Mucosa of descending colon (tissue), 3 donors: ENCODE measurements at regions not wholly inside any gene's neighbourhood (a gene's known extent, or its start where the extent isn't known, plus 50 kb on each side); places are given as distances from the start of the nearest gene placed in this dataset.

Experiments
- ATAC-seq: fragments of 200-7000 bp; cut with Tn5 transposase; one replicate; pipeline ENCODE4 v1.9.1; 2020; ENCODE audit warnings: mild to moderate bottlenecking, moderate library complexity
- DNase-seq, 3 donors: peaks; one replicate each; pipeline ENCODE4 v3.0.0-alpha.2; 2020
- H3K36me3 ChIP-seq: fragments of 200-600 bp; one replicate; pipeline ENCODE4 v1.8.0; 2021; ENCODE audit warnings: low read depth, mild to moderate bottlenecking
- H3K4me1 ChIP-seq: fragments of 200-600 bp; one replicate; pipeline ENCODE4 v1.8.0; 2021; ENCODE audit warnings: low read depth, mild to moderate bottlenecking
- H3K4me3 ChIP-seq: fragments of 200-600 bp; one replicate; pipeline ENCODE4 v1.8.0; 2021; ENCODE audit warnings: mild to moderate bottlenecking
- H3K9me3 ChIP-seq: fragments of 200-600 bp; one replicate; pipeline ENCODE4 v1.8.0; 2021; ENCODE audit warnings: mild to moderate bottlenecking
- intact Hi-C, 2 donors: fragments of 100-400 bp; cut with DNase I in 1 of 2; cut with micrococcal nuclease in 1 of 2; formaldehyde crosslinking; loops; one replicate each; pipeline versions ENCODE4 v1.11.0 to v1.11.1; 2022; cut with DNase I, micrococcal nuclease
- TF ChIP-seq, protein P1 (sequence below): fragments of 200-600 bp; IDR thresholded peaks from one replicate; pipeline ENCODE4 v1.8.0; 2022; ENCODE audit warnings: antibody characterized with exemption, mild to moderate bottlenecking
- donor health status: DM: no; HTN: no; CAD: no; lungs with moderate emphysema.
- donor health status: DM: no; HTN: no; CAD: no.
- donor health status: DM: no; HTN: yes; CAD: no.

DNA sequence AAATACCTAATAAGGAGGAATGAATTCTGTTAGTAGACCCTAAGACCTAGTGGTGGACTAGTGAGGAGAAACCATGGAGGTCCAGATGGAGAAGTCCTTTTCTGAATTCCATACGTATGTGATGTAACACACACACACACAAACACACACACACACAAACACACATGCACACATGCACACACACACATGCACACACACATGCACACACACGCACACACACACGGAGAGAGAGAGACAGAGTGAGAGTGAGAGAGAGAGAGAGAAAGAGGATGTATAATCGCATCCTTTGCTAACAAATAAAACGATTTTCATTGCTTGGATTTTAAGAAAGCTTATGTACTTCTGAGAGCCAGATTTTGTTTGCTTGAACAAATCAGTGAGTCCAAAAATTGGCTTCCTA, 132.6 kb upstream of the CEP162 start:
- no peak for DNase-seq
- H3K4me3 ChIP-seq, result no peak overlapping the region
- H3K36me3 ChIP-seq, result no peaks in the 10 kb centered on the region
- no peak for ATAC-seq
- TF ChIP-seq, protein P1, sequence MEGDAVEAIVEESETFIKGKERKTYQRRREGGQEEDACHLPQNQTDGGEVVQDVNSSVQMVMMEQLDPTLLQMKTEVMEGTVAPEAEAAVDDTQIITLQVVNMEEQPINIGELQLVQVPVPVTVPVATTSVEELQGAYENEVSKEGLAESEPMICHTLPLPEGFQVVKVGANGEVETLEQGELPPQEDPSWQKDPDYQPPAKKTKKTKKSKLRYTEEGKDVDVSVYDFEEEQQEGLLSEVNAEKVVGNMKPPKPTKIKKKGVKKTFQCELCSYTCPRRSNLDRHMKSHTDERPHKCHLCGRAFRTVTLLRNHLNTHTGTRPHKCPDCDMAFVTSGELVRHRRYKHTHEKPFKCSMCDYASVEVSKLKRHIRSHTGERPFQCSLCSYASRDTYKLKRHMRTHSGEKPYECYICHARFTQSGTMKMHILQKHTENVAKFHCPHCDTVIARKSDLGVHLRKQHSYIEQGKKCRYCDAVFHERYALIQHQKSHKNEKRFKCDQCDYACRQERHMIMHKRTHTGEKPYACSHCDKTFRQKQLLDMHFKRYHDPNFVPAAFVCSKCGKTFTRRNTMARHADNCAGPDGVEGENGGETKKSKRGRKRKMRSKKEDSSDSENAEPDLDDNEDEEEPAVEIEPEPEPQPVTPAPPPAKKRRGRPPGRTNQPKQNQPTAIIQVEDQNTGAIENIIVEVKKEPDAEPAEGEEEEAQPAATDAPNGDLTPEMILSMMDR, result no peak
- no peaks in the 10 kb centered on the region for H3K9me3 ChIP-seq
- no peaks in the 10 kb centered on the region for H3K4me1 ChIP-seq
- intact Hi-C loops, result no loop called here

DNA sequence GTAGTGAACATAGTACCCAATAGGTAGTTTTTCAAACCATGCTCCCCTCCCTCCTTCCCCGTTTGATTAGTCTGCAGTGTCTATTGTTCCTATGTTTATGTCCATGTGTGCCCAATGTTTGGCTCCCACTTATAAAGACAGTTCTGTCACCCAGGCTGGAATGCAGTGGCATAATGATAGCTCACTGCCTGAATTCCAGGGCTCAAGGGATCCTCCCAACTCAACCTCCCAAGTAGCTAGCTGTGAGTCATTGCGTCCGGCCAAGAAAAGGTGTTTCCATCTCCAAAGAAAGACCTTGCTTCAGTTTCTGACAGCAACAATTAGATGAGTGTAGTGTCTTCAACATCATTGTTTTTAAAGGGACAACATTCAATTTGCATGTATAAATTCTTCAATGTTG, 131.1 kb upstream of the CEP162 start:
- DNase-seq, result no peak

DNA sequence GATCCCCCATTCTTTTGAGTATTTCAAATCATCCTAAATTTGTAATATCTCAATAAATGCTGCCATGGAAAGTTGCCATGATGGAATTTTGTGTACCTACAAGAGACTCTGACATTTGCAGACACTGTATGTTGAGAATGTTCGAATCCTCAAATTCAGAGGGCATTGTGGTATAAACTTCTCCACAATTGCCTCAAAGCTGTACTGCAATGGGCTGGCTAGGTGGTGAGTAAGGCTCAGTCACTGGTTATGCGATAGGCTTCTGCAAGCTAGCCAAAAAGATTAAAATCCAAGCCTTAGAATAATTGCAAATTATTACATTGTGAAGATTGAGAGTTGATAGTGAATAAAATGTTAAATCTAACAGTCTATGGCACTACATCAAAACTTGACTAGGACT, 130.2 kb upstream of the CEP162 start:
- H3K4me1 ChIP-seq, result no peaks in the 10 kb centered on the region
- intact Hi-C loops, result no loop called here
- ATAC-seq, result no peak
- TF ChIP-seq, protein P1, result no peak
- DNase-seq, result no peak
- no peaks in the 10 kb centered on the region for H3K9me3 ChIP-seq
- no peaks in the 10 kb centered on the region for H3K36me3 ChIP-seq
- no peak overlapping the region for H3K4me3 ChIP-seq

More for the DNA sequence above, 131.1 kb upstream of the CEP162 start:
- intact Hi-C loops, result no loop called here
- no peak for ATAC-seq
- H3K36me3 ChIP-seq, result no peaks in the 10 kb centered on the region
- no peaks in the 10 kb centered on the region for H3K4me1 ChIP-seq
- no peaks in the 10 kb centered on the region for H3K9me3 ChIP-seq
- TF ChIP-seq, protein P1, result no peak
- H3K4me3 ChIP-seq, result no peak overlapping the region

DNA sequence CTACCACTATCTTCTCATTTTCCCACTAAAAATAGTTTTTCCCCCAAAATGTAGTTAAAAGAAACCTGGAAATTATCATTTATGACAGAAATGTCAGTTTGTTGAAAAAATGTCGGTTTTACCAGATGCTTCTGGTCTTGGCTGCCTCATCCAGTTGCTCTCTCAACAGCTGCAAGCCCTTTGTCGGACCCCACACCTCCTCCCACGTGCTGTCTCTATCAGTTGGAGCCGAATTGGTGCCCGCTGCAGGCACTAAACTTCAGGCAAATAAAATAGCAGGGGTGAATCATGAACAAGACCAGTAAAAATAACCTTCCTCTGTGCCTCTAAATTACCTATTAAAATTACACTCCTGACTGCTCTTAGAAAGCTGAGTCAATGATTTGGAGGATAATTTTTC, 129.5 kb upstream of the CEP162 start:
- Histone ChIP-seq H3K4me1 (no peaks in the 10 kb centered on the region), H3K4me3 (no peak overlapping the region), H3K36me3 (no peaks in the 10 kb centered on the region), H3K9me3 (no peaks in the 10 kb centered on the region)
- intact Hi-C loops, result no loop called here
- TF ChIP-seq, protein P1, result no peak
- ATAC-seq (no peak), DNase-seq (no peak)

DNA sequence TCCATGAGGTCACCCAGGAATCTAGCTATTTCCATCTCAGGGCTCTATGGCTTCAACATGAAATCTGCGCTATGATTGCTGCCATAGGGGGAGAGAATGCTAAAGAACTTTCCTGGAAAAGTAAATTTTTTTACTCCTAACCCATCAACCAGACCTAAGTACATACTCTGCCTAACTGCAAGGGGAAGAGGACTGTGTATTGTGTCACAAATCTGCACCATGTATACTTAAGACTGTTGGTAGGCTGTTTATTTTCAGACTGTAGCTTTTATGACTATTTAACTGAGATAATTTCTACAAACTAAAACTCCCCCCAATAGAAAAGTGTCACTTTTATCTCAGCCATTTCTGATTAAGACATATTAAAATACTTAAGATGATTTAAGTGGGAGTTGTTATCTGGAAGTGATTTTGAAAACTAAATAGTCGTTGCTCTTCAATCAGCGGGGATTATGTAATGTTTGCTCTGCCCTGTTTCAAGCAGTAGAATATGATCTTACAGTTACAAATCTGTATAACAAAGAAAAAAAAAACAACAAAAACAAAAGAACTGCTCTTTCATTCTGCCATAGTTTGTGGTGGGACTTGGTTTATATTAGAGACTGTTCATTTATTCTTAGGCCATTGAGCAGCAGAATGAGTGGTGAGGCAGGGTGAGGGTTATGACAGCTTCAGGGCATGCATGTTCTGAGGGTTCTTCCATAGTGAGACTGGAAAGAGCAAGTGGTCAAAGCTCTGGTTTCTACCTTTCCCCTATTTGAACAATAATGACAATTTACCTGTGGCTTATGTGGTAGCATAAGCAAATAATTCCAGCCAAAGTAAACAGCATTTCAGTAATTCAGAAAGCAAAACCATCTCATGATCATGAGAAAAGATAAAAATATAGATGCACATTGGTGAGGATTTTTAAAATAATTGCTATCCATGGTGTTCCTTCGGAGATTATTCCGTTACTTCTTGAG, 126.3 kb upstream of the CEP162 start:
- intact Hi-C loops, result no loop called here
- no peaks in the 10 kb centered on the region for H3K9me3 ChIP-seq
- TF ChIP-seq, protein P1, result no peak
- no peaks in the 10 kb centered on the region for H3K4me1 ChIP-seq
- ATAC-seq, result no peak
- no peaks in the 10 kb centered on the region for H3K36me3 ChIP-seq
- H3K4me3 ChIP-seq, result no peak overlapping the region
- DNase-seq, result no peak
